ENCODE measurements at regions not wholly inside any gene's neighbourhood (a gene's known extent, or its start where the extent isn't known, plus 50 kb on each side); places are given as distances from the start of the nearest gene placed in this dataset.
"Not testable (repeated sequence)": the region's sequence is repeated elsewhere in the genome, so short reads cannot be mapped to it uniquely, and the experiment has no call there.

- DNase-seq (ENCODE audit: low read depth in 2 of 2, low spot score in 1 of 2), result not testable (repeated sequence)
Measured at GRCh38 chr2:87262184-87262702, 240.6 kb upstream of the PLGLB1 start.

DNA sequence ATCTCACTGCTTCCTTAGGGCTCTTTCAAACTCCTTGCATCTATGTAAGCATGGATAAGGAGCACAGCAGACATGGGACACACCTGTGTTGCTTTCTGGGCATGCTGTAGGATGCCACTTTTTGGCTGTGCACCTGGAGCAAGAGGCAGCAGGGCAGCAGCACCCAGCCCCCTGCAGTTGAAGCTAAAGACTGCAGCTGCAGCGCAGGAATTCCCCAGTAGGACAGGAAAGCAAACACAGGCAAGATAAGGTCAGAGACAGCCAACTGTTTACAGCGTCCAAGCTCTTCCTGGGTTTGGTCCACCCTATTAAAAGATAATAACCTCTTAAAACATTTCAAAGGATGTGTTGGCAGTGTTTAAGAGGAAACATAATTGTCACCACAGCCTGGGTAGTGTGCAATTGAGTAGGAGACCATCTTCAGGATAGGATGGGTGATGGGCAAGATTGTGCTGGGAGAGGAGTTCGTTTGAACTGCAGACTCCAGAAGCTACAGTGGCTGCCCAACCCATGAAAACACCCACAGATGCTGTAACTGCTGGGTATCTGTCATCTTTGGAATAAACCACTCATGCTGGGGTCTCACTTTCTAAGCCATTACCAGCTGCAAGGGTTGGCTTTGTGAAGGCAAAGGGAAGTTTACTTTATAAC, 242.3 kb upstream of the PLGLB1 start:
- DNase-seq (ENCODE audit: low read depth in 2 of 2, low spot score in 1 of 2), result not testable (repeated sequence)

DNA sequence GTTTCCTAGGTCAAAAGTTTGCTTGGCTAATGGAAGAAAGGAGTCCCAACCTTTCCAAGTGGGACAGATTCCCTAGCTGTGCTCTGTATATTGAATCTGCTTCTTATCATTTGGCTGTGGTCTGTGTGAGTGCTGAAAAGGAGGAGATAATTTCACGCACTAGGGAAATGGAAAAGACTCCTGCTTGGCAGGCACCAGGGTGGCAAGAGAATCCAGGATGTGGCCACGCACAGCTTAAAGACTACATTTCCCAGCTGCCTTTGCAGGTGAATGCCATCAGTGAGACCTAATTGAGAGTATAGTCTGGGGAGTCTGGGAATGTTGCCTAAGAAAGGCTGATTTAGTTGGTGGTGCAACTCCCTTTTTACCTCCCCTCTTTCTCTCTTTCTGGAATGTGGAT, 253.5 kb upstream of the PLGLB1 start:
- DNase-seq (ENCODE audit: low read depth in 2 of 2, low spot score in 1 of 2), result not testable (repeated sequence)

DNA sequence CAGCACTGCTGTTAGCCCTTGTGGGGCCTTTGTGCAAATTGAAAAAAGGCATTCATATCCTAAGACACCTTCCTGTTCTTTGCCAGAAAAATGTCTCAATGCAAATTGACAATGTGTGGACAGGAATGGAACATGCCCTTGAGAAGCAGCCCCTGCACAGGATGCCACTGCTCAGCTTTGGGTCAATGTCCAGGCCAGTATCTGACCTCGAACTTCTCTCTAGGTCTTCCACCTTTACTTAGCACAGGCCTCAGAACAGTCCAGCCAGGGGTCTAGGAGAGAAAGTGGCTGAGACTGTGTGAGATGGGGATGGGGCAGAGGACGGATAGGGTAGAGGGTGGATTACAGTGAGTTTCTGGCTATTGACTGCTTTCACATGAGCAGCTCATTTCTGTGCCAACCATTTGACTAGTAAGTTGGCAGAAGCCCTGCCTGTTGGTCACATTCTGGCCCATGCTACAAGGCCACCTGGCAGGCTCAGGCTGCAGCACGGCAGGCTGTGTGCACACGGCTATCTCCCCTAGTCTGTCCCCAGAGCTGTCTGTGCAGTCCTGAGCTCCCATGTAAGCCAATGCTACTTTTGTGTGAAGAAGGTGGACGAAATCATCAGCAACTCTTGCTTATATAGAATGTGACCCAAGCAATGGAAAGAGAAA, 254.5 kb upstream of the PLGLB1 start:
- DNase-seq (ENCODE audit: low read depth in 2 of 2, low spot score in 1 of 2), result not testable (repeated sequence)

GRCh38 chr2:87276673-87277072, 255.0 kb upstream of the PLGLB1 start:
- not testable (repeated sequence) for DNase-seq (ENCODE audit: low read depth in 2 of 2, low spot score in 1 of 2)

GRCh38 chr2:87277734-87278133, 256.1 kb upstream of the PLGLB1 start:
- not testable (repeated sequence) for DNase-seq (ENCODE audit: low read depth in 2 of 2, low spot score in 1 of 2)

DNA sequence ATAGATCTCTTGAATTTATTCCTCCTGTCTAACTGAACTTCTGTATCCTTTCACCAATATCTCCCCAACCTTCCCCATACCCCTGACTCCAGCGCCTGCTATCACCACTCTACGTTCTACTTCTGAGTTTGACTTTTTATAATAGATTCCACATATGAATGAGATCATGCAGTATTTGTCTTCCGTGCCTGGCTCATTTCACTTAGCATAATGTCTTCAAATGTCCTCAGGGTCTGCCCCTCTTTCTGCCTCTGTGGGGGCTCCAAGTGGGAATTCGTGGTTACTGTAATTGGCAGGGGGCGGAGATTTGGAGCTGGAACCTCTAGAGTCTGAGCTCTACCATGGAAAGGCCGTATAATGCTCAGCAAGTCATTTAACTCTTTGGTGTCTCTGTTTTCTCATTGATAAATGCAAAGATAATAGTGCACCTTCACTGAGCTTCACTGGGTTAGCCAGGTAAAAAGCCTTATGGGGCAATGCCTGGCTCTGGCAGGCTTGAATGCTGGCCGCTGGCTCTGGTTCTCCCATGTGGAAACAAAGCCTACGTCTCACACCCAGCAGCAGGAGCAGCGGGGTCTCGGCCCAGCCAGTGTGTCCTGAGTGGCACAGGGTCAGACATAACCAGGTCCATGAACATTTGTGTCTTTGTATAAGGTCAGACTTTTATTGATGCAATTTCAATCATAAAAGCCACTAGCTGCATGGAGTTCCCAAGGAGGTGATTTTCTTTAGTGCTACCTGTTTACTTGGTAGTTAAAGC, 259.1 kb upstream of the PLGLB1 start:
- DNase-seq (ENCODE audit: low read depth in 2 of 2, low spot score in 1 of 2), result not testable (repeated sequence)

- DNase-seq (ENCODE audit: low read depth in 2 of 2, low spot score in 1 of 2), result not testable (repeated sequence)
Measured at GRCh38 chr2:87283735-87284470, 262.3 kb upstream of the PLGLB1 start.

- not testable (repeated sequence) for DNase-seq (ENCODE audit: low read depth in 2 of 2, low spot score in 1 of 2)
Measured at GRCh38 chr2:87284471-87284772, 262.8 kb upstream of the PLGLB1 start.

DNA sequence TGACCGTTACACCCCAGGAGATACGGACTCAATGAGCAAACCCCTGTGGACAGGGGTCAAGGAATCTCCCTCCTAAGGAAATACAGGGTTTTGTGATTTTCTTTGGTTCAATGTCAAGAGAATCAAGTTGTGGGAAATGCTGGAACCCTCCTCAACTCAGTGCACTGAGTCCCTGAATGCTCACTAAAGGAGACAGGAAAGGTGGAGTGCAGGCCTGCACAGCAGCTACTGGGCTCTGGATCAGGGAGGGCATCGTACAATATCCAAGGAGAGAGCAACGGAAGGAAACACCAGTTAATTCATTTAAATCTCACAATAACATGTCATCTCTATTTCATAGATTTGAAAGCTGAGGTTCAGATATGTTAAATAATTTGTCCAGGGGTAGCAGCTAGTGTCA, 263.5 kb upstream of the PLGLB1 start:
- DNase-seq (ENCODE audit: low read depth in 2 of 2, low spot score in 1 of 2), result not testable (repeated sequence)

DNA sequence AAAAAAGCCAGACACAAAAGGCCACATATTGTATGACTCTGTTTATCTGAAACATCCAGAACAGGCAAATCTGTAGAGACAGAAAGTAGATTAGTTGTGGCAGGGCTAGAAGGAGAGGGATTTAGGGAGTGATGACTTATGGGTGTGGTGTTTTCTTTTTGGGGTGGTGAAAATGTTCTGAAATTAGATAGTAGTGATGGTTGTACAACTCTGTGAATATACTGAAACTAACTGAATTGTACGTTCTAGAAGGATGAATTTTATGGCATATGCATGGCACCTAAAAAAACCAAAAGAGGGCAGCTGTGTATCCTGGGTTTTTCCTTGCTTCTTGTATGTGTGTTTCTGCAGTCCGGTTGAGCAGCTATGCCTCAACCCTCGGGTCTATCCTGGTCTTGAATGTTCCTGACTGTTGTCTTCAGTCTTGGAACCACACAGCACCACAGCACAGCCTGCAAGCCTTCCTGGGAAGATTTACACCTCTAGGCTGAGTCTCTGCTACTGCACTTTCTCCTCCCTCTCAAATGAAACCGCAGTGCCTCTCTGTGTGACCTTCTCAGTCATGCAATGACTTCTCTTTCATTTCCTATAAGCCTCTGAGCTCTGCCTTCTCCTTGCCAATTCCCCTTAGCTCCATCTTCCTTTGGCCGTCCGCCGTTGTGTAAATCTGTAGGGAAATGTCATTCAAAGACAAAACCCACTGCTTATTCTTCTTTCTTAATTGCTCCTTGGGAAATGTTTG, 269.1 kb upstream of the PLGLB1 start:
- DNase-seq (ENCODE audit: low read depth in 2 of 2, low spot score in 1 of 2), result not testable (repeated sequence)

GRCh38 chr2:87291400-87292200, 270.0 kb upstream of the PLGLB1 start:
- not testable (repeated sequence) for DNase-seq (ENCODE audit: low read depth in 2 of 2, low spot score in 1 of 2)

- not testable (repeated sequence) for DNase-seq (ENCODE audit: low read depth in 2 of 2, low spot score in 1 of 2)
Measured at GRCh38 chr2:87293931-87294594, 272.4 kb upstream of the PLGLB1 start.

GRCh38 chr2:87295135-87295534, 273.5 kb upstream of the PLGLB1 start:
- DNase-seq (ENCODE audit: low read depth in 2 of 2, low spot score in 1 of 2), result not testable (repeated sequence)

GRCh38 chr2:87301349-87301748, 279.7 kb upstream of the PLGLB1 start:
- not testable (repeated sequence) for DNase-seq (ENCODE audit: low read depth in 2 of 2, low spot score in 1 of 2)

- DNase-seq (ENCODE audit: low read depth in 2 of 2, low spot score in 1 of 2), result not testable (repeated sequence)
Measured at GRCh38 chr2:87301871-87302270, 280.2 kb upstream of the PLGLB1 start.

GRCh38 chr2:87308621-87309020, 287.0 kb upstream of the PLGLB1 start:
- not testable (repeated sequence) for DNase-seq (ENCODE audit: low read depth in 2 of 2, low spot score in 1 of 2)

GRCh38 chr2:87309785-87310184, 288.1 kb upstream of the PLGLB1 start:
- DNase-seq (ENCODE audit: low read depth in 2 of 2, low spot score in 1 of 2), result not testable (repeated sequence)

- DNase-seq (ENCODE audit: low read depth in 2 of 2, low spot score in 1 of 2), result not testable (repeated sequence)
Measured at GRCh38 chr2:87311896-87312441, 290.3 kb upstream of the PLGLB1 start.
